Gastroesophageal sphincter (tissue), 3 donors: ENCODE measurements at regions not wholly inside any gene's neighbourhood (a gene's known extent, or its start where the extent isn't known, plus 50 kb on each side); places are given as distances from the start of the nearest gene placed in this dataset.

Experiments
- POLR2A ChIP-seq, 2 donors: fragments of 450-650 bp; IDR thresholded peaks; one replicate each; pipeline ENCODE4 v1.6.1; 2017; ENCODE audit warnings: antibody characterized with exemption in 2 of 2, mild to moderate bottlenecking in 2 of 2, moderate library complexity in 1 of 2
- POLR2AphosphoS5 ChIP-seq: sonication (generic); formaldehyde crosslinking; IDR thresholded peaks from one replicate; pipeline ENCODE4 v1.6.1; 2017; ENCODE audit warnings: antibody characterized with exemption
- TF ChIP-seq, protein P1 (sequence below), 4 experiments: fragments of 200-600 bp in 2 of 4; fragments of 450-650 bp in 2 of 4; sonication (generic) in 1 of 4; IDR thresholded peaks; one replicate each; pipeline ENCODE4 v1.5.1; 2017 to 2019; ENCODE audit warnings: antibody characterized with exemption in 4 of 4, mild to moderate bottlenecking in 2 of 4, moderate library complexity in 2 of 4

GRCh38 chr2:194725169-194725568 is 931.9 kb upstream of the SLC39A10 start:
- TF ChIP-seq POLR2A (IDR thresholded peaks at IDR 0.05) (no peak), POLR2AphosphoS5 (no peak)
- TF ChIP-seq, protein P1, sequence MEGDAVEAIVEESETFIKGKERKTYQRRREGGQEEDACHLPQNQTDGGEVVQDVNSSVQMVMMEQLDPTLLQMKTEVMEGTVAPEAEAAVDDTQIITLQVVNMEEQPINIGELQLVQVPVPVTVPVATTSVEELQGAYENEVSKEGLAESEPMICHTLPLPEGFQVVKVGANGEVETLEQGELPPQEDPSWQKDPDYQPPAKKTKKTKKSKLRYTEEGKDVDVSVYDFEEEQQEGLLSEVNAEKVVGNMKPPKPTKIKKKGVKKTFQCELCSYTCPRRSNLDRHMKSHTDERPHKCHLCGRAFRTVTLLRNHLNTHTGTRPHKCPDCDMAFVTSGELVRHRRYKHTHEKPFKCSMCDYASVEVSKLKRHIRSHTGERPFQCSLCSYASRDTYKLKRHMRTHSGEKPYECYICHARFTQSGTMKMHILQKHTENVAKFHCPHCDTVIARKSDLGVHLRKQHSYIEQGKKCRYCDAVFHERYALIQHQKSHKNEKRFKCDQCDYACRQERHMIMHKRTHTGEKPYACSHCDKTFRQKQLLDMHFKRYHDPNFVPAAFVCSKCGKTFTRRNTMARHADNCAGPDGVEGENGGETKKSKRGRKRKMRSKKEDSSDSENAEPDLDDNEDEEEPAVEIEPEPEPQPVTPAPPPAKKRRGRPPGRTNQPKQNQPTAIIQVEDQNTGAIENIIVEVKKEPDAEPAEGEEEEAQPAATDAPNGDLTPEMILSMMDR (IDR thresholded peaks at IDR 0.05): no peak
